Epidermal melanocyte (primary cell): ENCODE measurements at regions not wholly inside any gene's neighbourhood (a gene's known extent, or its start where the extent isn't known, plus 50 kb on each side); places are given as distances from the start of the nearest gene placed in this dataset.

Experiments
- DNase-seq: peaks from one replicate; pipeline ENCODE4 v3.0.0; 2011; ENCODE audit warnings: low spot score; ENCODE audit not compliant: insufficient read length

DNA sequence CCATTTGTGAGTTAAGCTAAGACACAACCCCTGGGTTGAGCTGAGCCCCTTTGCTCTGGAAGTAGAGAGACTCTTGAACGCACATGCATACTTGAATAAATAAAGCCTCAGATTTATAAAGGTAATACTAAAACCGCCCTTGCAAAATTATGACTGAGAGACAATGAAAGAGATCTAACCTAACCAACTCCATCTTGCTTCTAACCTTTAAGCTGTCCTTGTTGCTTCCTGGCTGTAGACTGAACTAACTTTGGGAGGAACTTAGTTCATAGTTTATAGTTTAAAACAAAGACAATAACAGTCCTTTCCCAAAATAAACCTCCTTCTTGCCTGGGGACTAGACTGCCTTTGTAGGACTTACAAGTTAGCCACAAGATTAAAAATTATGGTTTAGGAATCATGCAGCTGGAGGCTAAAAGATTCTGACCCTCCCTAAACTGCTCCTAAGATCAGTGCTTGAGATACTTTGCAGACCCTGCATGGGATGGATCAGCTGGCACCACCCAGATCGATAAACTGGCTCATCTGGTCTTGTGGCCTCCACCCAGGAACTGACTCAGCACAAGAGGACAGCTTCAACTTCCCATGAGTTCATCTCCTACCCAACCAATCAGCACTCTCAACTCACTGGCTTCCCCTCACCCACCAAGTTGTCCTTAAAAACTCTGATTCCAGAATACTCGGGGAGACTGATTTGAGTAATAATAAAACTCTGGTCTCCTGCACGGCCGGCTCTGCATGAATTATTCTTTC lies 240.2 kb upstream of the SLC14A2 start:
- no peak for DNase-seq

DNA sequence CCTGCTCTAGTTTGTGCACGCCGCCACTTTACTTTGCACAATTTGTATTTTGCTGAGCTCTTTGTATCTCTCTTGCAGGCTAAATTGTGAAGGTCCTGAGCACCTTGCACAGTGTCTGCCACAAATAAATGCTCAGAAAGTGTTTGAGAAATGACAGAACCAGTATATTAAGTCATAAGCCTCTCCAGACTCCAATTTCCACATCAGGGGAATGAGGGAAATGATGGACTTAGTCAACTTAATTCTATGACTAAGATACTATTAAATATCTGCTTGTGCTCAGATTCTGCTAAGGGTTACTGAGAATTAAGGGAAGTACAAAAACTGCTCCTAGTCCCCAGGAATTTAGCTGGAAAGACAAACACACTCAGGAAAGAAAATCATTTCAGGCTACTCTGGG lies 239.1 kb upstream of the SLC14A2 start:
- DNase-seq, result no peak

DNA sequence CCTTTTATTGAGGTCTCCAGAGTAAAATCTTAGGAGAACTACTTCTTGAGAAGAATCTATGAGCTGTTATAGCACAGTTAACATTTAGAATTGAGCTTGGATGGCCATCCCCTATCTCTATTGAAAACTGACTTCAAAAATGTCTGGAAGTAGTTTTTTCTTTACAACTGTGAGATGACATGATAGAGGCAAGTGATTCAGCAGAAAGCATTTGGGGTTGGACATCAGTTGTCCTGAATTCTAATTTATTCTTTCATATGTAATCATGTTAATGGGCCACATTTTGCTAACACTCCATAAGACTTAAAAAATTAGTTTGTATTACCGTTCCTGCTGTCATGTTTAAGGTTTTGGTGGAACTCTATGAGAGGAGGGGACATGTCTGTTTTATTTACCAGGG lies 237.0 kb upstream of the SLC14A2 start:
- DNase-seq, result no peak

DNA sequence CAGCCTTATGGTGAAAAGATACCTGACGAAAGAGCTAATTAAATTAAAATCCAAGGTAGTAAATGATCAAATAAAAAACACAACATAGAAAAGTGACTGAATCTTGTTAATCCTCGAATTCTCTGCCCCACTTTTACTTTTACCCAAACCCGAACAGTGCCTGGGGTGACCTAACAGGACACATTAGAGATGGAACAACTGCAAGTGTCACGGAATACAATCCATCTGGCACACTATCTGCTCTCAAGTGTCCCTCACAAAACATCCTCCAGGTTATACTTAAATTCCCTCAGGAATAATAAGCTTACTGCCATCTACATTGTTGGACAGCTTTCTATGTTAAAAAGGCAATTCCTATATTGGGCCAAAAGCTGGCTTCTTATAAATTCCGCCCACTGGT lies 236.3 kb upstream of the SLC14A2 start:
- DNase-seq, result no peak

DNA sequence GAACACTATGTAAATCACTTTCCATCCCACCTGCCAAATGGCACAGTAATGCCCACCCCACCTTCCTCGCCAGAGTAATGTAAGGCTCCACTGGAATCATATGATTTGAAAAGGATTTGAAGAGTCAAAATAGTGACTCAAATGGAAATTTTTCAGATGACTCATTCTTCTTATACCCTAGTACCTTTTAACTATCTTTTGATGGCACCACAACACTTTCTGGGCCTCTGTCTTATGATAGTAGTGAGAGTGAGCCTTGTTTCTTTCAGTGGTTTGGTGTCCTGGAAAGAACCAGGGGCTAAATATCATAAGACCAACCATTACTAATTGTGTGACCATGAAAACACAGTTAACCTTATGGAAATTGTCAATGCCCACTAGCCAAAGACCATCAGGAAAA lies 235.4 kb upstream of the SLC14A2 start:
- DNase-seq, result no peak

DNA sequence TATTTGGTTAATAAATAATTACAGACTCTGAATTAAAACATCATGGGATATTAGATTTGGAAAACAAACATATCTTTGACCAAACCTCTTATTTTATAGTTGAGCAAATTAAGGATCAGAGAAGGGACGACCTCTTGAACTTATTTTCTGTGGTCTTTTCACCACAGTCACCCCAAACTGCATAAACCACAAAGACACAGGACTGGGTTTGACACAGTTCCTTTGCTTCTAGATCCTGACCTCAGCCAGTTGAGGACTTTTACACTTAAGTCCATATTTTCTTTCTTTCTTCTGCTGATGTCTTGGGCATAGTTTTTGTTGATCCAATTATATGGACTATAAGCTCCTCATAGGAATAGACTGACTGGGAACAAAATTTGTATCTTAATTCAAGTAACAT lies 234.0 kb upstream of the SLC14A2 start:
- DNase-seq, result no peak

DNA sequence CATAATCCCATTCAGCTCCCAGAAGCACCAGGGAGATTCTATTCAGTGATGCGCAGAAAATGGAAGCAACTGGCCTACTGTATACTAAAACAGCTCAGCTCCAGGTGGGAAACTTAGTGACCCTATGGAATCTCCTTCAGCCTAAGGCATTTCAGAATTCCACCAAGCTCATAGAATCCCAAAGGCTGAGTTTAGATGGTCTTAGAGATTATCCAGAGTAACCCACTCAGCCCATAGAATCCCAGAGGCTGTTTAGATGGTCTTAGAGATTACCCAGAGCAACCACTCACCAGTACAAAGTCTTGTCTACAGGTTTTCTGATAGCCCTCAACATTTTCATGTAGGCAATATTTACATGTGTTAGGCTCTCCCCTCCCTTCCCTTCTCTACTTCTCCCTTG lies 232.0 kb upstream of the SLC14A2 start:
- no peak for DNase-seq

DNA sequence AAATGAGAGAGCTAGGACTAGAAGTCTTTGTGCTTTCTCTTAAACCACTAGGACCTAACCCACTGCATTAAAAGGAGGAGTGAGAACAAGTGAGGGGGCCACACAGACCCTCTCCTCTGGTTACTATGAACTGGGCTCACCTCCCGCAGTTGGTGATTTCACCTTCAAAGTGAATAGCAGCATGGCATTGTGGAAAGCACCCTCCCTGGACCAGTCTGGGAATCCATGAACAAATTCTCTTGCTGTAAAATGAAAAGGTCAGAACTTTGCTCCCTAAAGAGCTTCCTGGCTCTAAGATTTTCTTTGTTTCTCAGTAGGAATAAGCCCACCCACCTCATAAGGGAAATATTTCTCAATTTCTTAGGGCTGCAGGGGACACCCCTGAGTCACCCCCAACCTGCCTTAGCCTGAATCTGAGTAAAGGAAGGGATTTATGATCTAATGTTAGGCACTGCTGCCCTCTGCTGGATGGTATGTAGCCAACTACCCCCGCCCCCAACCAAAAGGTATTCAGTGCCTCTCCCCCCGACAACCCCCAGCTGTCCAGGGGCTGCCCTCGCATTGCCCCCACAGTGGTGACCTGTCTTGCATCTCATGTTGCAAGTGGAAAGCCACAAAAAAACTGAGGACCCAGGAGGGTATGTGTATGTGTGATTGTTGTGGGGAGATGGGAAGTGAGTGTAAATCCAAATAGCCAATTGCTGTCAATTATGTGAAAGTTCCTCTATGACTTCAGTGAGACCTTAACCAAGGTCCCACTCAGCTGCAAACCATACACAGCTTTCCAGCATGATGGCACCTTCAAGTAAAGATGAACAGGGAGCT lies 230.9 kb upstream of the SLC14A2 start:
- DNase-seq, result no peak

DNA sequence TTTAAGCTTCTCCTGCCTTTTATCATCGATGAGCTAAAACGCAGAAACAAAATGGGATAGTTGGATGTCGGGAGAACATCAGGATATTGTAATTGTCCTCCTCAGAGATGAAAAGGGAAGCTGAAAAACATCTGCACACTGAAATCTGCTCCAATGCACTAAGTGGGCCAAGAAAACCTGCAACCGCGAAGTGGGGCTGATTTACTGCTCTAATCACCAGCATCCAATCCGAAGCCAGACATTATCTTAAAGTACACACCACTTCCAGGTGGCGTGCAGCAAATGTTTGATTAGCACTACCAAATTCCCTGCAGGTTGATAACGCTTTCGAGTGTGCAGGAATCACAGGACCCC lies 230.3 kb upstream of the SLC14A2 start:
- DNase-seq, result no peak

DNA sequence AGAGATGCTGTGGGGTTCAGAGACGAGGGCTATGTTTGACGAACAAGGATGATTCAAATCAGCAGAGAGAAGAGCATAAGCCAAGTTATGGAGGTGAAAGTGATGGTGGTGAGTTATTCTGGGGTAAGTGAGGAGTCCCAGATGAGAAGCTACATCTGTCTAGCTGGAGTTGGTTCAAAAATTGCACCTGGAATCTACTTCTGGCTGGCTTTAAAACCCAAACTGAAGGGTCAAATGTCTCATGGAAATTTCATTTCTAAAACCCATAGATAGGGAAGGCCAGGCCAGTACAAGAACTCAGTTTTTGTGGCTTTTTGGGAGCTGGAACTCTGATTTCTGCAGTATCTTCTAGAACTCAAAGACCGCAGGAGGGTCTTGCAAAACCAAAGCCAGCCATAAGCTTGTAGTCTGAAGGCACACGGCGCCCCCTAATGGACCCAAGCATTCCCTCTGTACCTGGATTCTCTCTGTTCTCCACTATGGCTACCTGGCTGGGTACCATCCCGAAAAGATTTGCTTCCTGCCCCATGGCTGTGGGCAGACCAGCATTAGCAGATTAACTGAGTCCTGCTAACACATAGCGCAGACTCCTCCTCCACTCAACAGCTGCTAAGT lies 229.1 kb upstream of the SLC14A2 start:
- no peak for DNase-seq

DNA sequence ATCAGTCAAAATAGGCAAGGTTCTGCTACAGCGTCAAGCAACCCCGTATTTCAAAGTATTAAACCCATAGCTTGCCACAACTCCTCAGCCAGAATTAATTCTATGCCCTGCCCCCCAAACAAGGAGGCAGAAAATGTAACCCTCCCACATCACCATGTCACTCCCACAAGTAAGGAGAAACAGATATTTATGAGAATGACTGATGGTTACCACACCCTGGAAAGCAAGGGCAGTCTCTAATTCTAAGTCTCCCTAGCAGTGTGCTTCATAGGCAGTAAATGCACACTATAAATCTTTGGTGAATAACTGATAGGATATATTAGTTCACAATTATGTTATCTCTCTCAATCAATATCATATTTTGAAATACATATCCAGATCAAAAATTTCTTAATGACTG lies 228.0 kb upstream of the SLC14A2 start:
- DNase-seq, result no peak

DNA sequence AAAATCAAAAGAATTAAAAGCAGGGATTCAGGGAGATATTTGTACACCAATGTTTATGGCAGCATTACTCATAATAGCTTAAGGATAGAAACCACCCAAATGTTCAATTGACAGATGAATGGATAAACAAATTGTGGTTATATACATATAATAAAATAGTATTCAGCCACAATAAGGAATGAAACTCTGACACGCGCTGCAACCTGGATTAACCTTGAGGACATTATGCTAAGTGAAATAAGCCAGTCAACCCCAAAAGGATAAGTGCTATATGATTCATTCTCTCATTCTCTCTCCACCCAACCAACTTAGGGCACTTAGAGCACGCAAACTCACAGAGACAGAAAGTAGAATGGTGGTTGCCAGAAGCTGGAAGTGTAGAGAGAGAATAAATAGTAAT lies 216.8 kb upstream of the SLC14A2 start:
- no peak for DNase-seq

DNA sequence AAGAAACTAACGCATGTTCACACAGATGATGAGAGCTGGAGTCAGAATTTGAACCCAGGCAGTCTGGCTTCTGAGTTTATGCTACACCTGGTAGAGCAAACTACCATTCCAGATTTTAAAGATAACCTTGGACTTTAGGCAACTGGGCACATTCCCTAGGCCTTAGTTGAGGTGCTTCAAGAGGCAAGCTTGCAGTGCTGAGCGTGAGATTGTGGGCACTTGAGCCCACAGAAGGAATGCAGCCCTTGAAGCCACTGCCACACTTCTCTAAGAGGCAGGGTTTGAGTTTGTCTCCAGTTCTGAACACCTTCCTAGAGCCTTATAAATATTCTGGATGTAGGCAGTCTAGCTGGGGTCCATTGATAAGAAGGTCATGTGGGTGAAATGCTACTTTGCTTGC lies 216.1 kb upstream of the SLC14A2 start:
- no peak for DNase-seq

DNA sequence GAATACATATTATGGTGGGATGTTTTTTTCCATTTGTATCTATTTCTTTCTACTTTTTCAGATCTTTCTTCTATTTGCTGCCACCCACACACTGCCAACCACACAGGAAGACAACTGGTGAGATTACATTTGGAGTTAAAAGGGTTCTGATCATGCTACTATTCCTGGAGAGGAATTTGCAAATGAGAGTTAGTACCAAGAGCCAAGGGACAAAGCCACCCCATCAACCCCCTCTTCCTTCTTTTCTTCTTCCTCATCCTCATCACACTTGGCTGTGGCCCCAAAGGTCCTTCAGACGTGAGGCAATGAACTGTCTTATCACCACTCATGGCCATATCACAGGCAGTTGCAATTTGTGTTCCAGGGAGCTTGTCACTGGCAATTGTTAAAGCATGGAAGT lies 215.6 kb upstream of the SLC14A2 start:
- no peak for DNase-seq

DNA sequence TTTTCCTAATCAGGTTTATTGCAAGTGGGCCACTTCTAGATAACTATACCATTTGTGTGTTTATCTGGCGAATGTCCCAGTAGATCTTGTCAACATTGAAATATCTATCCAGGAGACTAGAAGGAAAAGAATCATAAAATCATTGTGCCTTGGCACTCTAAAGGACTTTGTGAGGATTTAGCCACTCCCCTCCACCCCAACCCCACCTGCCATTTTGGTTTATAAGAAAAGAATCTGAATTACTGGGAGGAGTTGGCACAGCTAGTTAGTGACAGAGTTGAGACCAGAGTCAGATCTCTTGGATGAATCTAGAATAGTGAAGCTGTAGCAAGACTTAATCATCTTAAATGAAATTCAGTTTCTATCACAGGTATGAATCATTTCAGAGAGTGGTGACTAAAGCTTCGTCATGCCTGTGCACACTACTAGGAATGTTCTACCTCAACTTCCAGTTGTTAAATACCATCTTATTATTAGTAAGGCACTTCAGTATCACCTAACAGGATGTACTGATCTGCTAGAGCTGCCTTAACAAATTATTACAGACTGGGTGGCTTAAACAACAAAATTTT lies 212.7 kb upstream of the SLC14A2 start:
- no peak for DNase-seq

DNA sequence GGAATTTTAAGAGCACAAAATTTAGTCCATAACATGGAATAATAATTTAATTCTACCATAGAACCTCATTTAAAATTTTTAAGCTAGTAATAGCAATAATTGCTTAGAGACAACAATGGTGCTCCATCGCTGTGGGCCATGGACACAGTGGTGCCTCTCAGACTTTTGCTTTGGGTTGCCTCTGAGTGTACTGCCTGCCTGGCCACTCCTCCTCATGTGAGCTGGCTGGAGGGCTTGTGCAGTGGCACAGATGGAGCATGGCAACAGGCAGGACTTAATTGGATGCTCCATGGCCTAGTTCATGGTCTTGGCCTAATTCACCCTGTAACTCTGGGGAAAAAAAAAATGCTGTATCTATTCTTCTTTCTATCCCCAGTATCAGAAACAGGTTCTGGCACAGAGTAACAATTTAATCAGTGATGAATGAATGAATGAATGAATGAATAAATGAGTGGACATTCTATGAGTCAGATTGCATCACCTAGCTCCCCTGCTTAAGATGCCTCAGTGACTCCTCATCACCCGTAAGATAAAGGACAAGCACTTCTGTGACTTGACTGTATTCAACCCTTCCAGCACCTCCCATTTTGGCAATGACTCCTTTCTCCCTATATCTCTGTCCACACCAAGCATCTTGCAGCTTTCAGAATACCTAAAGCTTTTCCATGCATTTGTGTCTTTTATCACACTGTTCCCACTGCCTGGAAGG lies 211.8 kb upstream of the SLC14A2 start:
- DNase-seq, result no peak

DNA sequence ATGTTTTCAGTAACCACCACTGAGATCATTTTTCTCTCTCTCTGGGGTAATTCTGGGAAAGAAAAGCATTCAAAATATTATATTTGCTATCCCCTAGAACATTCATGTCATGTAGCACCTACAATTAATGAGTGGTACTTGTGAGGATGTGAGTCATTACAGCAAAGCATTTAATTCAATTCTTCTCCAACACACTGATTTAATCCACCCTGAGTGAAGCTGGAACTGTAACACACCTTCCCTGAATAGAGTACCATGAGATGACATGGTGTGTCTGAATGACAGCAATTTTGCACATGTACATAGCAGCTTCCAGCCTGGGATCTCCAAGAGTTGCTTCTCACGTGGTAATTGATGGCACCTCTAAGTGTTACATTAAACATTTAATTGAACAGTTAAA lies 207.1 kb upstream of the SLC14A2 start:
- no peak for DNase-seq

DNA sequence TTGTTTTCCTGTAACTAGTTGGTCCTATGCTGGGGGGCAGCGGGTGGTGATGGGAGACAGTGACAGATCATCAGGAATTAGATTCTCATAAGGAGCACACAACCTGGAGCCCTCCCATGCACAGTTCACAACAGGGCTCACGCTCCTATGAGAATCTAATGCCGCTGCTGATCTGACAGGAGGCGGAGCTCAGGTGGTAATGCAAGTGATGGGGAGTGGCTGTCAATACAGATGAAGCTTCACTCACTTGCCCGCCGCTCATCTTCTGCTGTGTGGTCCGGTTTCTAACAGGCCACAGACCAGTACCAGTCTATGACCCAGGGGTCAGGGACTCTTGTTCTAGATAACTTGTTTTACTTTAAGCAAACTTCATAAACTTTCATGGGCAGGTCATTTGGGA lies 205.3 kb upstream of the SLC14A2 start:
- DNase-seq, result no peak

DNA sequence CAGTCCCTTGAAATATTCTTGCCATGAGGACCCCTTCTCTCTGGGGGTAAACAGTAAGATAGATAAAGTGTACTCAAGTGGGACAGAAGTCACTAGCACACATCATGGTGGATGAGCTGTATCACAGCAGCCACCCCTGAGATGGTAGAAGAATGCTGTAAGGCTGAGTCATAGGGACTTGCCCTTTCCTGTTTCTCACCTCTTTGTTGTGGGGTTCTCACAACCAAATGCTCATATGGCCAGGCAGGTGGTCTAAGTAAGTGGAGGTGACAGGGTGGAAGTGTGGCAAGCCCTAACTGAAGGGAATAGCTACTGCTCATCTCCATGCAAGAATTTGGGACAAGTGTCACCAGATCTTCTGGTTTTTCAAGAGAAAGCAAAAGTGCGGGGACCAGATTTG lies 202.7 kb upstream of the SLC14A2 start:
- no peak for DNase-seq

DNA sequence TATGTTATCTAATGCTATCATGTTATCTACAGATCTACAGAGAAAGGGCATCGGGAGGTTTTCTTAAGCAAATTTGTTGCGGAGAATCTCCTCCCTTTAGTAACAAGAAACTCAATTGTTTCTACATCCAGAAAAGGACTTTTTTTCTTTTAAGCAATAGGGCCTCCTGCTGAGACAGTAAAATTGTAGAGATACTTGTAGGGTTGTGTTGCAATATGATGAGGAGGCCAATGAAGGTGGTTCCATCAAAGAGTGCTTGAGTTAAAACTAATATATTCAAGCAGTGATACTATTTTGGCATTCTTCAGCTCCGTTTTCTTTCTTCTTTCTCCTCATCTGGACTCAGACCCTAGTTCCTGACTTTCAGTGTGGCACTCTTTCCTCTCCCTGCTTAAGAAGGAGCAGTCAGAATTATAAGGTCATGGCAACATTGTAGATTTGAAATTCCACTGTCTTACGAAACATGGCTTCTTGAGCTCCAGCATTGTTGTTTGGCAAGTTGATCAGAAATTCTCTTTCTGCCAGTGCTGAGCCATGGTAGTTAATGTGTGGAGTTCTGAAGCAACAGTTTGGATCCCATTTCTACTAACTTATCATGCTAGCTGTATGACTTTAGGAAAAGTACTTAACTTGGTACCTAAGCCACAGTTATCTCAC lies 202.0 kb upstream of the SLC14A2 start:
- DNase-seq, result no peak

DNA sequence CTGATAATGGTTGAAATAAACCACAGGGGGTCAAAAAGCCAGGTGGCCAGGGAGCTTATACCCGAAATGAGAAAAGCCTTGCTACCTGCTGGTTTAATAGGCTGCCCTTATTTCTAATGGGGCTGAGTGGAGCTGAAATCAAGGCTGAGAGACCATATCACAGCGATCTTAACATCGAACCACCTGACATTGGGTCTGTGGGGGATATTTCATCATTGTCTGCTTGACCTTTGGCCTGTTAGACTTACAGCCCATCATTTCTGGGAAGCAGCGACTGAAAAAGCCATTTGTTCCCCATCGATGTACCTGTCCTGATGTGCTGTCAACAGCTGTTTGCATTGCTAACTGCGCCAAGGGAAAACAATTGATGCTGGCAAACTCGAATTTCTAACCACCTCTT lies 199.7 kb upstream of the SLC14A2 start:
- no peak for DNase-seq
